ENCODE measurements at regions not wholly inside any gene's neighbourhood (a gene's known extent, or its start where the extent isn't known, plus 50 kb on each side); places are given as distances from the start of the nearest gene placed in this dataset.
"Not testable (repeated sequence)": the region's sequence is repeated elsewhere in the genome, so short reads cannot be mapped to it uniquely, and the experiment has no call there.

GRCh38 chr22:48289954-48290353 lies 1527.5 kb downstream of the TBC1D22A start:
- DNase-seq (ENCODE audit: low read depth in 2 of 3, low spot score in 2 of 3) = not testable (repeated sequence)

GRCh38 chr22:48288376-48288940 lies 1526.0 kb downstream of the TBC1D22A start:
- DNase-seq (ENCODE audit: low read depth in 2 of 3, low spot score in 2 of 3) = no peak

GRCh38 chr22:48287031-48287430 lies 1524.6 kb downstream of the TBC1D22A start:
- DNase-seq (ENCODE audit: low read depth in 2 of 3, low spot score in 2 of 3) = no peak

GRCh38 chr22:48284671-48285070 lies 1522.2 kb downstream of the TBC1D22A start:
- no peak for DNase-seq (ENCODE audit: low read depth in 2 of 3, low spot score in 2 of 3)

- DNase-seq (ENCODE audit: low read depth in 2 of 3, low spot score in 2 of 3) = no peak
Observed at GRCh38 chr22:48282804-48283203, 1520.4 kb downstream of the TBC1D22A start.

- no peak for DNase-seq (ENCODE audit: low read depth in 2 of 3, low spot score in 2 of 3)
Observed at GRCh38 chr22:48279461-48279756, 1517.0 kb downstream of the TBC1D22A start.

- no peak for DNase-seq (ENCODE audit: low read depth in 2 of 3, low spot score in 2 of 3)
Observed at GRCh38 chr22:48278620-48279460, 1516.4 kb downstream of the TBC1D22A start.

GRCh38 chr22:48277868-48278581 lies 1515.6 kb downstream of the TBC1D22A start:
- DNase-seq (ENCODE audit: low read depth in 2 of 3, low spot score in 2 of 3) = no peak

GRCh38 chr22:48276994-48277867 lies 1514.8 kb downstream of the TBC1D22A start:
- no peak for DNase-seq (ENCODE audit: low read depth in 2 of 3, low spot score in 2 of 3)

GRCh38 chr22:48275412-48275811 lies 1513.0 kb downstream of the TBC1D22A start:
- DNase-seq (ENCODE audit: low read depth in 2 of 3, low spot score in 2 of 3) = no peak

GRCh38 chr22:48270731-48271130 lies 1508.3 kb downstream of the TBC1D22A start:
- no peak for DNase-seq (ENCODE audit: low read depth in 2 of 3, low spot score in 2 of 3)

- DNase-seq (ENCODE audit: low read depth in 2 of 3, low spot score in 2 of 3) = no peak
Observed at GRCh38 chr22:48268771-48269552, 1506.5 kb downstream of the TBC1D22A start.

- DNase-seq (ENCODE audit: low read depth in 2 of 3, low spot score in 2 of 3) = no peak
Observed at GRCh38 chr22:48268293-48268692, 1505.8 kb downstream of the TBC1D22A start.

- no peak for DNase-seq (ENCODE audit: low read depth in 2 of 3, low spot score in 2 of 3)
Observed at GRCh38 chr22:48267681-48268080, 1505.2 kb downstream of the TBC1D22A start.

- DNase-seq (ENCODE audit: low read depth in 2 of 3, low spot score in 2 of 3) = no peak
Observed at GRCh38 chr22:48265000-48265625, 1502.7 kb downstream of the TBC1D22A start.

GRCh38 chr22:48264586-48264985 lies 1502.1 kb downstream of the TBC1D22A start:
- DNase-seq (ENCODE audit: low read depth in 2 of 3, low spot score in 2 of 3) = no peak

- DNase-seq (ENCODE audit: low read depth in 2 of 3, low spot score in 2 of 3) = no peak
Observed at GRCh38 chr22:48263791-48264351, 1501.4 kb downstream of the TBC1D22A start.

- DNase-seq (ENCODE audit: low read depth in 2 of 3, low spot score in 2 of 3) = no peak
Observed at GRCh38 chr22:48263431-48263765, 1500.9 kb downstream of the TBC1D22A start.

- DNase-seq (ENCODE audit: low read depth in 2 of 3, low spot score in 2 of 3) = no peak
Observed at GRCh38 chr22:48262596-48263430, 1500.4 kb downstream of the TBC1D22A start.

Data from hematopoietic multipotent progenitor cell (in vitro differentiated cells).